ENCODE measurements at regions not wholly inside any gene's neighbourhood (a gene's known extent, or its start where the extent isn't known, plus 50 kb on each side); places are given as distances from the start of the nearest gene placed in this dataset.

- DNase-seq (ENCODE audit: low spot score), result no peak
Measured at GRCh38 chr6:90403489-90404381, 107.1 kb upstream of the BACH2 start.

- DNase-seq (ENCODE audit: low spot score), result no peak
Measured at GRCh38 chr6:90402831-90403192, 106.2 kb upstream of the BACH2 start.

- peak; percentile 68 for DNase-seq (ENCODE audit: low spot score)
Measured at GRCh38 chr6:90401933-90402830, 105.5 kb upstream of the BACH2 start.

GRCh38 chr6:90399970-90400369, 103.3 kb upstream of the BACH2 start:
- no peak for DNase-seq (ENCODE audit: low spot score)

GRCh38 chr6:90397929-90398674, 101.5 kb upstream of the BACH2 start:
- peak; percentile 69 for DNase-seq (ENCODE audit: low spot score)

- no peak for DNase-seq (ENCODE audit: low spot score)
Measured at GRCh38 chr6:90397047-90397446, 100.4 kb upstream of the BACH2 start.

- peak; percentile 93 for DNase-seq (ENCODE audit: low spot score)
Measured at GRCh38 chr6:90393232-90393884, 96.7 kb upstream of the BACH2 start.

GRCh38 chr6:90390379-90390778, 93.7 kb upstream of the BACH2 start:
- no peak for DNase-seq (ENCODE audit: low spot score)

- DNase-seq (ENCODE audit: low spot score), result no peak
Measured at GRCh38 chr6:90388395-90388794, 91.8 kb upstream of the BACH2 start.

GRCh38 chr6:90387826-90388225, 91.2 kb upstream of the BACH2 start:
- DNase-seq (ENCODE audit: low spot score), result peak; percentile 58

GRCh38 chr6:90387383-90387775, 90.7 kb upstream of the BACH2 start:
- no peak for DNase-seq (ENCODE audit: low spot score)

GRCh38 chr6:90386399-90387382, 90.0 kb upstream of the BACH2 start:
- DNase-seq (ENCODE audit: low spot score), result no peak

GRCh38 chr6:90385759-90386313, 89.2 kb upstream of the BACH2 start:
- peak; percentile 59 for DNase-seq (ENCODE audit: low spot score)

- peak; percentile 39 for DNase-seq (ENCODE audit: low spot score)
Measured at GRCh38 chr6:90384720-90385119, 88.1 kb upstream of the BACH2 start.

- DNase-seq (ENCODE audit: low spot score), result peak; percentile 89
Measured at GRCh38 chr6:90383196-90383822, 86.7 kb upstream of the BACH2 start.

- DNase-seq (ENCODE audit: low spot score), result peak; percentile 63
Measured at GRCh38 chr6:90382760-90383159, 86.1 kb upstream of the BACH2 start.

GRCh38 chr6:90375681-90376439, 79.2 kb upstream of the BACH2 start:
- DNase-seq (ENCODE audit: low spot score), result peak; percentile 98

- no peak for DNase-seq (ENCODE audit: low spot score)
Measured at GRCh38 chr6:90374201-90374600, 77.6 kb upstream of the BACH2 start.

- DNase-seq (ENCODE audit: low spot score), result peak; percentile 68
Measured at GRCh38 chr6:90372885-90373284, 76.2 kb upstream of the BACH2 start.

Measured in NAMALWA (cell line).